HG03469 (cell line): ENCODE measurements at regions not wholly inside any gene's neighbourhood (a gene's known extent, or its start where the extent isn't known, plus 50 kb on each side); places are given as distances from the start of the nearest gene placed in this dataset.
"Not testable (repeated sequence)": the region's sequence is repeated elsewhere in the genome, so short reads cannot be mapped to it uniquely, and the experiment has no call there.

Source experiments
- ATAC-seq: cut with Tn5 transposase; IDR thresholded peaks from one replicate; pipeline ENCODE4 v1.9.1; 2021; ENCODE audit warnings: mild to moderate bottlenecking, moderate library complexity, moderate number of reproducible peaks; ENCODE audit not compliant: unreplicated experiment

DNA sequence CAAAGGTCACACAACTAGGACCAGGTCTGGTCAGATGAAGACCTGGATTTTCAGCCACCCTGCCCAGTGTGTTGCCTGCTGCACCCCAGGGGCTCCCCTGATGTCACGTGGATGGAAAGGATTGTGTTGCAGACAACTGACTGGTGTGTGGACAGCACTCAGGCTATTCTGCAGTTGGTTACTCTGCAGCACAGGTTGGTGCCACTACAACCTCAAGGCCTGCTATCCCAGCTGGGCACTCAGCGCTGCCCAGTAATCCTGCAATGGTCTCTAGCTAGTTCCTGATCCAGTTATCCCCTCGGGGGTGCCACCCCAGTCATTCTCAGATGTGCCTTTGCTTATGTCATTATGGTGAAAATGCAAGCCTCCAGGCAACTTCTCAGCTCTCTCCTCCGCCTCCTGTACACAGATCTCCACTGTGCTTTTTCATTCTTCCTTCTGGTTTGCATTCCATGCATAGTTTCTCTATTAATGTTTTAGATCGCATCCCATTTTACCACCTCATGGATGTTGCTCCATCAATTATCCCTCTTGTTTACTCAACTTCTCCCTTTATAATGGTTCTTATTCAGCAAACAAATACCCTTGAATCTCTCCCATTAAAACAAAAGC is 503.2 kb upstream of the CAMK1G start:
- ATAC-seq, result no peak

- ATAC-seq, result peak; percentile 92
Measured at GRCh38 chr1:209086486-209087192, 496.9 kb upstream of the CAMK1G start.

DNA sequence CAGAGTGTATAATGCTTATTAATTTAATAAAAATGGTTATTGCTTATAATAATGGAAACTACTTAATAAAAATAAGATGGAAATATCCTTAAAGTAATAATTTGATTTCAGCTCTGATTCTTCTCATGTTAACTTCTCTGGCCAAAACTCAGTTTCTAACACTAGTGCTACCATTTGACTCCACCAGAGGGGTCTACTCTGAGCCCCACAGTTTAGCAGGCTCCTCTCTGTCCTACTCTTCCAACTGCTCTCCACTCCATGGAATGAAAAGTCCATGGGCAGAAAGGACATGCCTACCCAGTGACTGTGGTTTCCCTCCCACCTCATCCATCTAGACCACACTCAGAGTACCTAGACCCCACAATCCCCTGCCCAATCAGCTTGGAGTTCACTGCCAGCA is 489.1 kb upstream of the CAMK1G start:
- ATAC-seq, result no peak

DNA sequence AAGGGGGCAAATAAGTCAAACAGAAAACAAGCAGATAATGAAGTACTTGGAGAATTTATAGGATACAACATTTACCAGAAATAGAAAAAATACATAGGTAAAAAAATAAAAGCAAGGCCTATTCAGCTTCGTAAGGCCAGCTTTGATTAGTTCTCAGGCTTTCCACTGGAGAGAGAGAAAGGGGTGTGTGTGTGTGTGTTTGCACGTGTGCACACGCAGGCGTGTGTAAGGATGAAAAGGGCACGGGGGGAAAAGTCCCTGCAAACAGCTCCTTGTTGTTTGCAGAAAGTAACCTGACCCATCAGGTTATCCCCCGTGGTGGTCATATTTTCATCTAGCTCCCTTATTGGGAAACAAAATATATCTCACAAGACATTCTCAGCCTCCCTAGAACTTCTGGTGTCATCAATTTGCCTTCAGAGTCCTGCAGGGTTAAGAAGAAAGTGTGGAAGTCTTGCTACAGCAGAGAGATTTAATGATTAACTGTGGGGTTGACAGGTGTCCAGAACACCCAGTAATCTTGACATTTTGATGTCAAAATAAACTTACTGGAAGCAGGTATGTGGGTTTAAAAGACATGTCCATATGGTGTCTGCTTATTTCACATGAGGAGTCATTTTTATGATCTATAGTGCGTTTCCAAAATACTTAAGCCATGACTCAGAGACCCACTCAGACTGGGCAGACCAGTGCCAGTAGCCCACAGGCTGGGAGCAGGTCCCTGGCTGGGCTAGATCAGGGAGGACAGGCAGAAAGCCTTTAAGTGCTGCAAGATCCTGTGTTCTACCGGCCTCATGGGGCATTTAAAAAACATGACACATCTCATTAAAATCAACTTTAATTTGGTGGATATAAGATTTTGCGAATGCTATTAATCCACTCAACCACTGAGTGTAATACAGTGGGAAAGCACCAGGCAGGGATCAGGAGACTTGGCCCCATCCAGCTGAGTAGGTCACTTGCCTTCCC is 487.6 kb upstream of the CAMK1G start:
- no peak for ATAC-seq

DNA sequence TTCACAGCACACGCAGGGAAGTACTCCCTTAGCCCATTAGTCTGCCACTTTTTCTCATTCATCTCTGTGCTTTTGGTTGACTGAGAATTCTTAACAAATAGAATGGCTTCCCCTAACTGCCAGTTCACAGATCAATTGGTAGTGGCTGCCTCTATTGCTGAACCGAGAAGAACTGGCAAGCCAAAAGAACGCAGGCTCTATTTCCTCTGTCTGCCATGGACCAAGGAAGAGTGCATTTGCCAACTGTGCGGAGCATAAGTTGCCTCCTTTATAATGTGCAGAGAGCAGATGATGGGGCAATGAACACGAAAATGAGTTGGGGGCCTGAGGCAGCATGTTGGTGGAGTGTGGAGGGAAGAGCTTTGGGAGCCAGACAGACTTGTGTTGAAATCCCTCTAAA is 483.1 kb upstream of the CAMK1G start:
- no peak for ATAC-seq

- ATAC-seq, result no peak
Measured at GRCh38 chr1:209101106-209101505, 482.4 kb upstream of the CAMK1G start.

DNA sequence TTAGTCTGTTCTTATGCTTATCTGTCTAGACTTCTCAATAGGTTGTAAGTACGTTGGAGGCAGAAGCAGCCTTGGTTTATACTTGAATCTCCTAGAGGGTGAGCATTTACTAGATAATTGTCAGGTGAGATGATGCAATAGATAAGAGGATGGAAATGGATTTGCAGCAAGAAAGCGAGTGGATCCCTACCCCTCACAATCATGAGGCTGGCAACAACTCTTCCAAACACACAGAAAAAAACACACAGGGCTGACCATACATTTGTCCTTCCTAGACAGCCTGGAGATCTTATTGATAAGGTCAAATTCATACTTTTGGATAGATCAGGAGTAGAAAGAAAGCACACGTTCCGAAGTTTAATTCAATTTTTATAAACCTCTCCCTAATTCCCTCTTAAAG is 481.4 kb upstream of the CAMK1G start:
- no peak for ATAC-seq

DNA sequence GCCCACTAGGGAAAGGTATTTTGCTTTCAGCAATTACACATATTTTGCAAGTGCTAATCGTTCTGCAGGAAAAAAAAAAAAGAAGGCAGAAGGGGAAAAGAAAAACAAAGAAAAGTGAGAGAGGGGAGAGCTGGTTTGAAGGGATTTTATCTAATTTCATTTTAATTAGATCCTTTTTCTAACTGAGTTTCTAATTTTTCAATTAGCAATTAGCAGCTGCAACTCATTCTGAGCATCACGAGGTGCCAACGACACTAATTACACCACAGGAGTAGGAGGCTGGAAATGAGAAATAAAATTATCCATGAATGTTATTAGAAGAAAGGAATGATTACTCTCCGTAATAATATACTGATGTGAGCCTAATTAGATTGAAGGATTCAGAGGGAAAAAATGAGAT is 481.0 kb upstream of the CAMK1G start:
- ATAC-seq, result no peak

DNA sequence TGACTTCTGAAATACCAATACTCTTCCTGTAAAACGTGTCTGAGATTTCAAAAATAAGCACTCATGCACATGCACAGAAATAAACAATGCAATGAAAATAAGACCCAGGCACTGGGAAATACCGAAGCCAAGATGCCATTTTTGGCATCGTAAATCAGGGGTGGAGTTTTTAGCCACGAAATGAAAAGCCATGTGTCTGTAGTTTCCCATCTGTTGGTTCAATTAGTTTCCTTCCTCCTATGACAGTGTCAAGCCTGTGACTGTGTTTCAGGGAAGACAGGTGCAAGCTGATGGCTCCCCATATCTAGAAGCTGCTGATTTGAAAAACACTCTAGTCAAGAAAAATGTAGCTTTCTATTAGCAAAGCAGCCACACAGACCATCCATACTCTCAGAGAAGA is 480.4 kb upstream of the CAMK1G start:
- ATAC-seq, result no peak

DNA sequence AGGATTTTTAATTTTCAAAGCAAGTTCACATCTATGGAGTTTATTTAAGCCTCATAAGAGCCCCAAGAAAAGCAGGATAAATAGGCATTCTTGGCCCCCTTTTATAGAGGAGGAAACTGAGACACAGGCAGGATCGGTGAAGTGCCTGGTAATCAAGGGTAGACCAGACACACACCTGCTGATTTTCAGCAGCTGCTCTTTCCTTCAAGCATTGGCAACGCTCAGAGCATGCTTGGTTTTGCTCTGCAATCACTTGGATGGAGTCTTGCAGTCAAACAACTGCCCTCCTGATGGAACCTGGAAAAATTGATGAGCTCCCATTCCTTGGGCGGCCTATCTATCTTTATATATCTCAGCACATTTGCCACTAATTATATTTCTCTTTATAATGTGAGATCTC is 478.9 kb upstream of the CAMK1G start:
- ATAC-seq, result no peak

DNA sequence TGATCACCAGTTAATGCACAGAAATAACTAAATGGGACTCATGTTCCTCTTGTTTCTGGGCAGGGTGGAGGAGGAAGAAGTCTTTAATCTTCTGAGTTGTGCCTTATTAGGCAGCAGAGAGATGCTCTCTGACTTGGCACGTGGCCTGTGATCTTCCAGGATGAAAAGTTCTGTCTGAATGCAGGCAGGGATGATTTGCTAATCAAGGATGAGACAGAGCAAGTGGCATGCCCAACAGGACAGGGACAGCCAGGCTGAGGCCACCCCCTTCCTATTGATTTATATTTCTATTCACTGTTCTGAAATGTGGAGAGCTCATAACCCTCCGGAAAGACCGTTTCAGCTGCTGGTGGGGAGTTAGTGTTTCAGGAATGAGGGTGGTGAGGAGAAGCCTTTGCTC is 477.8 kb upstream of the CAMK1G start:
- ATAC-seq, result no peak

- no peak for ATAC-seq
Measured at GRCh38 chr1:209106237-209106741, 477.2 kb upstream of the CAMK1G start.

- ATAC-seq, result no peak
Measured at GRCh38 chr1:209106861-209107260, 476.7 kb upstream of the CAMK1G start.

- ATAC-seq, result no peak
Measured at GRCh38 chr1:209107535-209107934, 476.0 kb upstream of the CAMK1G start.

DNA sequence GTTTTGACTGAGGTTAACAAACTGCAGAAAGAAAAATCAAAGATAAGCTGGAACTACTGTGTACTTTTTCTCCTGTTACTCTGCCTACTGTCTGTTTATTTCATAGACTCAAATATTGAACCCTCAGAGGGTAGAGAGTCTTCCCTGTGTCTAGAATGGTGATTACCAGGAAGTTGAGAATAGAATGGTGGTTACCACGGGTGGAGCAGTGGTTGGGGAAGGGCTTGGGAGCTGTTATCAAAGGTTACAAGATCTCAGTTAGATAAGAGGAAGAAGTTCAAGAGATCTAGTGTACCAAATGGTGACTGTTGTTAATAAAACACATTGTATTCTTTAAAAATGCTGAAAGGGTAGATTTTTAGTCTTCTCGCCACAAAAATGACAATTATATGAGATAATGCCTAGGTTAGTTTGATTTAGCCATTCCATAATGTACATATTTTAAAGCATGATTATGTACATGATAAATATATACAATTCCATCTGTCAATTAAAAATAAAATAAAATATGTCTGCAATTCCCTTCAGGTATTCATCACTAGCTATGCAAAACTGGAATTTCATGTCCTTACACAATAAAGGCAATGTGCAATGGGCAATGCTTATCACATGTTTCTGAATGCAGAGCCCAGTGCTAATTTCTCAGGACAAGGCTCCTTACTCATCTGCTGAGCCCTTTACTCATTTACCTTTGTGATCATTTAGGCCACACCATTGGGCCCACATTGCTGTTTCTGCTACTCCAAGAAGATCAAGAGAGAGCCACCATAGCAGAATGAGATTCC is 474.3 kb upstream of the CAMK1G start:
- no peak for ATAC-seq

DNA sequence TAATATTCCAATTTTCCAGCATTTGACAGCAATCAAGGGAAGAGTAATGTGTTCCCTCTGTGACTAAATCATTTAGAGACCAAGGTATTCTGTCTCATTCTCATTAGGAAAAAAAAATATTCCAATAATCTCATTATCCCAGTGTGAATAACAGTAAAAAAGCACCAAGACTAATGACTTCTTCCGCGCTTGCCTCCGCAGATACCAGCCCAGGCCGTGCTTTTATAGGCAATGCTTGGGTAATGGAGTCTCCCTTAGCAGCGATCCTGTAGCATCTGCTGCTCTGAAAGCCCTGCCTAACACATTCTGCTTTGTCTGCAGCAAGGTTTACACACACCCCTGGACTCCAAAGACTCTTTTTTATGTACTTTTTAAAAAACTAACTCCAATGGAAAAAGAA is 470.0 kb upstream of the CAMK1G start:
- ATAC-seq, result no peak

DNA sequence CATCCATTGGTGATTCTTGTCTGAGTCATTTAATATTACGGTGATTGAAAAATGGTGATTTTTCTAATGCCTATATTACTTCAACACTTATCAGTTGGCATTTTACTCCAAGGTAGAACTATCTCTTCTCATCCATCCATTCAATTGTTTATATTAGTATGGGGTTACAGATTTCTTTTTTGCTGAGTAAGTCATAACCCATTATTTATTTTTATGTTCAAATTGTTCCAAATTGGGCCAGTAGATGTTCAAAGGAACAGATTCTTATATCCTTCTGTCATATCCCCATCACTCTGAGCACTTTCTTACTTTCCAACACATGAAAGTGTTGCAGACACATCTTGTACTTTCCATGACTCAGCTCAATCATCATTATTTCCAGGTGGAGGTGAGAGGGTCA is 466.8 kb upstream of the CAMK1G start:
- ATAC-seq, result no peak

- ATAC-seq, result no peak
Measured at GRCh38 chr1:209123601-209124000, 459.9 kb upstream of the CAMK1G start.

GRCh38 chr1:209129091-209129490 is 454.4 kb upstream of the CAMK1G start:
- ATAC-seq, result not testable (repeated sequence)

DNA sequence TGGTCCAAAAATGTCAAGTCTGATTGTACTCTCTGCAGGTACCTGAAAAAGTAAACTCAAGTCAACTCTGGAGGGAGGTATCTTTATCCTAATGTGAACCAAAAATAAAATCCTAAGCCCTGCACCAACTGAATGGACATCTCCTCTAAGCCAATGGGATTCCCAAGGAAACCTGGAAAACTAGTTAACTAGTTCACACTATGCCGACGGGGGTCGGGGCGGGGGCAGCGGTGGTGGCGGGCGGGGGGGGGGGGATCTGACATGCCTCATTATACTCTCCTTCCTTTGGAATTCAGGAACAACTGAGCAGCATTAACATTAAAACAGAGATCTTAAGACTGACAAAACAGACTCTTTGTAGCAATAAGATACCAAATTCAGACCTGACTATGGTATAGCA is 452.6 kb upstream of the CAMK1G start:
- no peak for ATAC-seq
